ENCODE measurements at regions not wholly inside any gene's neighbourhood (a gene's known extent, or its start where the extent isn't known, plus 50 kb on each side); places are given as distances from the start of the nearest gene placed in this dataset.

DNA sequence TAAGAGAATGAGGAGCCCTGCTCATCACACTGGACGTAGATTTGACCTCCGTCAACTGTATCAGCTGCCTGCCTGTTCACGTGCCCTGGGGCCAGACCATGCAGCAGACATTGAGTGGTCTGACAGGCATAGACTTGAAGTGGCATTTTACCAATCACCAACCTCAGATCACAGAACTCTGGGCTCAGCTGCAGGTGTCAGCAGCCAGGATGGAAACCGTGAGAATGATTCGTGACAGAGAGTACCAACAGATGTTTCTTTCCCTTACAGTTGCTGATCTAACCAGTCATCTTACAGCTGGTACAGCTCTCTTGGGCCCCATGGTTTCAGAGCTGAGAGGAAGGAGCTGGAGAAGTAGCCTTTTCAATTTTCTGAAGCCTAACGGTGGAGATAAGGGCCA, 148.9 kb downstream of the EN1 start:
- no peak for DNase-seq (ENCODE audit: low spot score)

GRCh38 chr2:118697781-118698180, 149.7 kb downstream of the EN1 start:
- DNase-seq (ENCODE audit: low spot score): no peak

- DNase-seq (ENCODE audit: low spot score): no peak
Measured at GRCh38 chr2:118696786-118697465, 150.5 kb downstream of the EN1 start.

- no peak for DNase-seq (ENCODE audit: low spot score)
Measured at GRCh38 chr2:118693287-118693822, 154.1 kb downstream of the EN1 start.

DNA sequence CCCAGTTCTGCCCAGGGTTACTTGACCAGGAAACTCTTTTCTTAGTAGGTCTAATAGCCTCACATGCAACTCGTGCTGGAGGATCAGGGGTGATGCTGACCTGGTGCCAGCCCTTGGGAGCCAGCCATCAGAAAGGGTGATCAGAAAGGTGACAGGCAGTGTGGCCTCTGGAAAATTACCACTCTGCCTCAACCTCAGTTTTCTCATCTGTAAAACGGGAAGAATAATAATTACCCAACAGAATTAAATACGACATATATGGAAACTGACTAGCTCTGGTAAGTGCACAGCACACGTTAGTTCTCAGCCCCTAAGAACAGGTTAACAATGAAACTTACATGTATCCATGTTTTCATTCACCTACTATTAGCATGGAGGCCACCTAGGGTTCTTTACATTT, 157.6 kb downstream of the EN1 start:
- DNase-seq (ENCODE audit: low spot score): no peak

- DNase-seq (ENCODE audit: low spot score): peak; percentile 33
Measured at GRCh38 chr2:118689456-118689855, 158.0 kb downstream of the EN1 start.

- DNase-seq (ENCODE audit: low spot score): no peak
Measured at GRCh38 chr2:118689033-118689432, 158.4 kb downstream of the EN1 start.

DNA sequence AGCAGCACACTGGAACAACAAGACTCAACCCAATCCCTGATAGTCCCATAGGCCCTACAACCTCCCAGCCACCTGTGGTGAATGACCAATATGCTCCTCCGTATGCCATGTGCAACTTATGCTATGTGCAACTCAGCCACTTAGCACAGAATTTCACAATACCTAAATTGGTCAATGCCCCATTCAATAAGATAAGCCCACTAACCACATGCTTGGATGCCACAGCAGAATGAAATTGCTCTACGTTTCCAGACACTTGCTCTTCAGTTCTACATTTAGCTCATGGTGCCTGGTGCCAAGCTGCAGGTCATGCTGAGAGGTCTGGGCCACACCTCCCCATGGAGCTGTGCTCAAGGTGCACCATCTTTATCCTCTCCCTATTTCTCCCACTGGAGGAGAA, 159.8 kb downstream of the EN1 start:
- no peak for DNase-seq (ENCODE audit: low spot score)

- no peak for DNase-seq (ENCODE audit: low spot score)
Measured at GRCh38 chr2:118687192-118687591, 160.3 kb downstream of the EN1 start.

DNA sequence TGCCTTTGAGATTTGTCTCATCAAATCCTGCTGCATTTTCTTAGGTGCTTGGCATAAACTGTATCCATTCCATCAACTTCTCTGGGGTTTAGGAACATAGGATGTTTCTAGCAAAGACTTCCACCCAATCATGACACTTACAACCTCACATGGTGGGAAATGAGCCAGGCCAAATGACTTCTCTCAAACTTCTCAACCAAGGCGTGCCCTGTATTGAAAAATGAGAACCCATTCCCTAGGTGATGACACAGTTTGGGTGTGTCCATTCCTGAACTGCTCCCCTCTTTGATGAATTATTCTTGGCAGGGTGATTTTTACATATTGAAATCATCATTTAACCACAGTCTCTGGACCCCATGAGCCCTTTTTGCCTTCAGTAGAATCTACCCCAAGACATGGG, 161.1 kb downstream of the EN1 start:
- DNase-seq (ENCODE audit: low spot score): no peak

GRCh38 chr2:118683460-118683859, 164.0 kb downstream of the EN1 start:
- DNase-seq (ENCODE audit: low spot score): no peak

DNA sequence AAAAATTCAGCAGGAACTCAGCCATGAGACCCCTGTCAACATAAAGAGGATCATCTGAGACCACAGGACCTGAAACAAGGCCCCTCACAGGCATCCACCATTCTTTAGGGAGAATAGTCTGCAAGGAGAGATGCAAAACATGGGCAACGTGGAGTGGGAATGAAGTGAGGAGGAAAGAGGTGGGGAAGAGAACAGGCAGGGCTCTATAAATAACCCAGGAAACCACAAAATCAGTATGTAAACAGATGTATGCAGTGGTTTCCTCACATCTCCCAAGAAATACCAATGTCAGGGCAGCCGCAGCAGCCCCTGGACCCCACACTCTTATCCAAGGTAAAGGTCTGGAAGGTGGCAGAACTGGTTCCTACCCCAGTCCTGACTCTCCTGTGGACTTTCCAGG, 168.5 kb downstream of the EN1 start:
- no peak for DNase-seq (ENCODE audit: low spot score)

GRCh38 chr2:118677546-118677945, 169.9 kb downstream of the EN1 start:
- no peak for DNase-seq (ENCODE audit: low spot score)

DNA sequence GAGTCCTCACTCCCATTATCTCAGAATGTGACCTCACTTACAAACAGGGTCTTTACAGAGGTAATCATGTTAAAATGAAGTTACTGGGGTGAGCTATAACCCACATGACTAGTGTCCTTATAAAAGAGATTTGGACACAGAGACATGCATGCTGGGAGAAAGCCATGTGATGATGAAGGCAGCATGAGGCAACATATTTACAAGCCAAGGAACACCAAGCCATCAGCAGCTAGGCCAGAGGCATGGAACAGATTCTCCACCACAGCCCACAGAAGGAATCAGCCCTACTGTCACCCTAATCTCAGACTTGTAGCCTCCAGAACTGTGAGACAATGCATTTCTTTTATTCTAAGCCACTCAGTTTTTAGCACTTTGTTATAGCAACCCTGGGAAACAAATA, 171.9 kb downstream of the EN1 start:
- no peak for DNase-seq (ENCODE audit: low spot score)

DNA sequence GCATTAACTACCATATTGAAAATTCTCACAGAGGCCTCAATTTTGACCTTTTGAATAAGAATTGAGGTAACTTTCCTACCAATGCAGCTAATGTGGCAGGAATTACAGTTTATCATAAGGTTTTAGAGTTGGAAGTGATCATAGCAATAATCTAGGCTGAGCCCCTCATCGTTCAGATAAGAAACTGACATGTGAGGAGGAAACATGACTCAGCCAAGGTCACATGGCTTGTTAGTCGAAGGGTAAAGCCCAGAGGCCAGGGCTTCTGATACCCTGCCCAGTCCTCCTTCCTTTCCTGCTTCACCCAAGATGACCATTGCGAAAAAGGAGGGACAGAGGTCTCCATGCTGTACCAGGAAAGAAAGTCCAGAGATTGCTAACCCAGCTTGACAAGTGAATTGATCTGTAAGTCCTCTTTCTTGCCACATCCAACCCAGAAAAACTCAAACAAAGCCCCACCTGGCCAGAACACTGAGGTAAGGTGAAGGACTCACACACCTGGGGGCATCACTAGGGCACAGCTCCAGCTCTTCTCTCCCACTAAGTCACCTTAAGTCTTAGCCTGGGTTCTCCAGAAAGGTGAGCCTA, 174.8 kb downstream of the EN1 start:
- DNase-seq (ENCODE audit: low spot score): no peak

DNA sequence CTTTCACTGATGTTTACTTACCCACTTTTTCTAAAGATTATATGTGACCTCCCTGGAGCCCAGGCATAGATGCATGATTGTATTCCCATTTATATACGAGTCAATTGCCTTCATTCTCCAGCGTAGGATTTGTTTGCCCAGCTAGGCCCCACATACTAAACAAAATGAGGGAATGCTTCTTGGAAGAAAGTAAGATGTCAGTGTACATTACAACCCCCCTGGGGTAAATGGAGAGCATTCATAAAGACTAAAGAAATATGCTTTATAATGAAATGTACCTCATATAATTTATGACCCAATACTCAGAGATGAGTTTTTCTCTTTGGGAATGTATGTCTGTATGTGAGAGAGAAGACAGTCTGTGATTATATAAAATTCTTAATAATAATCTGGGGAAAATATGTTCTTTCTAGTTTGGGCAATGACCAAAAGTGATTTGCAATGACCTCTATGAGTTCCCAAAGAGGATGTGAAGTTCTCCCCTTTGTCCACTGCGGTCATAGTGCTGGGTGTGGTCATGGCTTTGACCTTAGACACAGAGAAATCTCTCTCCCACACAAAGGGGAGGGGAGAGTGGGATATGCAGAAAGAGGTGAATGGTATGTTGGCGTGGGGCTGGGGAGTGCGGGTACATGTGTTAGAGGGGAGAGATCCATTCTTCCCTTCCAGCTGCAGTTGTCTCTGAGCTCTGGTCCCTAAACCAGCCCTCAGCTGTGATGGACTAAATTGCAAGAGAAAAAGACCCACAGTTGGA, 175.6 kb downstream of the EN1 start:
- no peak for DNase-seq (ENCODE audit: low spot score)

DNA sequence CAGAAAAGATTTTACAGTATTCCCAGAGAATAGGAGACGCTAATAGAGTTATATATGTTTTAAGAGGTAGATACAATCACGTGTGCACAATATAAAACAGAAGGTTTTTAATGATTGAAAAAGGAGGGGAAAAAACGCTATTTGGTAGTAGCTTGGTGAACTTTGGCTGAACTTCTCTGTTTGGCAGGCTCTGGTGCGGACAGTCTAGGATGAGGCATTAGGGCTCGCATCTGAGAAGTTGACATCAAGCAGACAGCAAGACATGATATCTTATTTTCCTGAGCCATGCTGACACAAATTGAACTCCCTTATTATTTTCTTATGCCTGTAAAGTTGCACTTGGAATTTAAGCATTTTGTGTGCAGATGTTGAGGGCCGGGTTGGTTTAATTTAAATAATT, 176.6 kb downstream of the EN1 start:
- no peak for DNase-seq (ENCODE audit: low spot score)

- no peak for DNase-seq (ENCODE audit: low spot score)
Measured at GRCh38 chr2:118670276-118670675, 177.2 kb downstream of the EN1 start.

GRCh38 chr2:118669654-118670053, 177.8 kb downstream of the EN1 start:
- no peak for DNase-seq (ENCODE audit: low spot score)

DNA sequence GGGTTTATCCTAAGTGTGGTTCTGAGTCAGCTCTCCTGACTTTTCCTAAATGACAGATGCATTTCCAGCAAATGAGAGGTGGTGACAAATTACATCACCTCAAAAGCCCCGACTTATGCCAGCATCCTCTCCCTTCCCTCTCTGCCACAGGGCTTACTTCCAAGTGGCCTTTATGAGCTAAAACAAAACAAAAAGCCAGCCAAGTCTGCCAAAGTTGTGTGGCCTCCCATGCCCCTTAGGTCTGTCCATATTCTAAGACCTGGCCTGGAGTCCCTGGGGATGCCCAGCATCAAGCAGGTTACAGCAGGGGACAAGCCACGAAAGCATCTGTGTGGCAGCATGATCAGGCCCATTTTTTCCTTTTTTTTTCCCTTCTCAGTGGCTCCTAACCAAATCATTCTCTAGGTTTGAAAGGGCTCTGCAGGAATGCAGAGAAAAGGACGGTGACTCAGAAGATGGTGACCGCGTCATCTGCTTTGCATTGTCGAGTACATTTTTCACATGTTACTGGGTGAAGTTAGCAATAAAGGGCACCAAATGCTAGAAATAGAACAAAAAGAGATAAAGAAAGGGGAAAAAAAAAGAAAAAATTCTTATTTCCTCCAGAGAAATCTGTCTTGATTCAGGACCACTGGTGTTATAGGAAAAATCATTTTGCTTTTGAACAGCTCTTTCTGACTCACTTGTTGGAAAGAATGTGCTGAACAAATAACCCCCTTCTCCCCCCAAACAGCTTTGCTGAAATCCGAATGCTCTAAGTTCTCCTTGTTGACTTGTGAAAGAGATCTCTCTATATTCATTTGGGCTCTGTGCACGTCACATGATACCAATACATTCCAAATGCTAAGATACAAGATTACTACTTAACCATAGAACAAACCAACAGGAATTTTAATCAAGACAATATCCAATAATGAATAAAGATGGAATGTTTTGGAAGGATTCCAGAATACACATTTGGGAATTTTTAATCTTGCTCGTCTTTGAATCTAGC, 178.7 kb downstream of the EN1 start:
- no peak for DNase-seq (ENCODE audit: low spot score)

GRCh38 chr2:118667964-118668363, 179.5 kb downstream of the EN1 start:
- DNase-seq (ENCODE audit: low spot score): no peak

DNA sequence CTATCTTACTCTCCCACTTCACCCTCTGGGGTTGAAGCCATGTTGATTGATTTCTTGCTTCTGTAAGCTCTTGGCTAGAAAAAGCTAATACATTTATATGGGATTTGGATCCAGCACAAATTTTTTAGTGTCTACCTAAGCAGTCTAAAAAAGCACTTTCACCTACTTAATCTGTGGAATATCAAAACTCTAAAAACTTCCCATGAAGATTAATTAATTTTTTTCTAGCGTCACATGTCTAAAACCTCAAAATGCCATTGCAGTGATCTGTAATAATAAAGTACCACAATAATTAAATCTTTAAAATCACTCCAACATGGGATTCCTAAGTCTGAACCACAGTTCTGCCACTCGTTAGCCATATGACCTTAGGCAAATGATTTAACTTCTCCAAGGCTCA, 180.1 kb downstream of the EN1 start:
- DNase-seq (ENCODE audit: low spot score): no peak

Data from NAMALWA (cell line).